Heart right ventricle (tissue), 16 donors: ENCODE measurements at regions not wholly inside any gene's neighbourhood (a gene's known extent, or its start where the extent isn't known, plus 50 kb on each side); places are given as distances from the start of the nearest gene placed in this dataset.

Source experiments
- ATAC-seq, 8 donors: fragments of 200-7000 bp; cut with Tn5 transposase; one replicate each; pipeline ENCODE4 v1.9.1; 2020; ENCODE audit warnings: mild to moderate bottlenecking in 8 of 8, moderate library complexity in 8 of 8, moderate number of reproducible peaks in 1 of 8
- DNase-seq, 2 donors: peaks; one replicate each; pipeline ENCODE4 v3.0.0-alpha.2; 2020
- H3K27ac ChIP-seq, 10 donors: fragments of 200-600 bp; sonication (generic) in 2 of 10; one replicate each; pipeline versions ENCODE4 v1.5.0 to v1.8.0; 2020 to 2022; ENCODE audit warnings: mild to moderate bottlenecking in 3 of 10
- H3K27me3 ChIP-seq, 7 donors: fragments of 200-600 bp; one replicate each; pipeline ENCODE4 v1.8.0; 2021 to 2022; ENCODE audit warnings: mild to moderate bottlenecking in 2 of 7
- H3K36me3 ChIP-seq, 9 donors: fragments of 200-600 bp; sonication (generic) in 1 of 9; one replicate each; pipeline versions ENCODE4 v1.5.0 to v1.8.0; 2020 to 2022; ENCODE audit warnings: mild to moderate bottlenecking in 2 of 9
- H3K4me1 ChIP-seq, 9 donors: fragments of 200-600 bp; sonication (generic) in 1 of 9; one replicate each; pipeline versions ENCODE4 v1.5.0 to v1.8.0; 2020 to 2022; ENCODE audit warnings: mild to moderate bottlenecking in 4 of 9
- H3K4me3 ChIP-seq, 10 donors: fragments of 200-600 bp; sonication (generic) in 2 of 10; one replicate each; pipeline versions ENCODE4 v1.5.0 to v1.8.0; 2020 to 2022; ENCODE audit warnings: mild to moderate bottlenecking in 7 of 10, moderate library complexity in 2 of 10
- H3K9me3 ChIP-seq, 11 donors: fragments of 200-600 bp in 10 of 11; sonication (generic) in 2 of 11; one replicate each; pipeline versions ENCODE4 v1.5.0 to v1.8.0; 2013 to 2022; ENCODE audit warnings: mild to moderate bottlenecking in 2 of 11, control low read depth in 1 of 11, moderate library complexity in 1 of 11
- WGBS, 2 donors: extraction: QIAGEN DNeasy Blood & Tissue Kit; methylation state at CpG; one replicate each; pipeline ENCODE4 v1.1.7; 2013; ENCODE audit warnings: inconsistent platforms in 1 of 2; 5-methylcytosine and 5-hydroxymethylcytosine counted together
- intact Hi-C, 10 donors: fragments of 100-400 bp; cut with DNase I; formaldehyde crosslinking; loops; one replicate each; pipeline versions ENCODE4 v1.11.1 to v1.14.2; 2022
- TF ChIP-seq, protein P1 (sequence below), 9 donors: fragments of 200-600 bp; sonication (generic) in 2 of 9; IDR thresholded peaks; one replicate each; pipeline versions ENCODE4 v1.5.0 to v1.8.0; 2021 to 2022; ENCODE audit warnings: antibody characterized with exemption in 9 of 9, mild to moderate bottlenecking in 5 of 9, moderate library complexity in 1 of 9
- donor health status: Arrhythmogenic right ventricular cardiomyopathy.
- donor health status: ischemic (EF 13 %, LVEDD 7.1; RV severe dilation, severe dysfunction).
- donor health status: healthy with polysubstance abuse.
- donor health status: DM: no; HTN: yes; CAD: no.
- donor health status: DM: no; HTN: no; CAD: no.
- donor health status: ischemic (EF 25% LVEDD 6.9; RV normal size, moderate dysfunction).
- donor health status: ischemic (EF 25% LVEDD 5.7; RV mildly dilated, moderate dysfunction).
- donor health status: healthy.
- donor health status: DM: yes; HTN: yes; CAD: no.
- donor health status: Ischemic cardiomyopathy.
- donor health status: ischemic (EF 35%, LVEDD 5.7; RV mildly dilated, moderate dysfunction).
- donor health status: nonischemic (EF 11% LVEDD 7.7; RV severe dilation, severe dysfunction).
- donor health status: DM: yes; HTN: yes; CAD: no.
- donor health status: PGD.
- donor health status: ischemic (EF 29% LVEDD 5.4; RV normal size, mild dysfunction).
- donor health status: nonischemic (EF 23%, LVEDD 6.1; RV moderate dilation, normal function).

GRCh38 chr6:105932440-105932839 is 153.7 kb upstream of the PRDM1 start:
- intact Hi-C loops: no loop called here
- no peak for DNase-seq
- no peaks in the 10 kb centered on the region for H3K27me3 ChIP-seq

GRCh38 chr6:105929626-105930025 is 156.5 kb upstream of the PRDM1 start:
- no peaks in the 10 kb centered on the region for H3K36me3 ChIP-seq
- H3K4me3 ChIP-seq: no peak overlapping the region
- TF ChIP-seq, protein P1, sequence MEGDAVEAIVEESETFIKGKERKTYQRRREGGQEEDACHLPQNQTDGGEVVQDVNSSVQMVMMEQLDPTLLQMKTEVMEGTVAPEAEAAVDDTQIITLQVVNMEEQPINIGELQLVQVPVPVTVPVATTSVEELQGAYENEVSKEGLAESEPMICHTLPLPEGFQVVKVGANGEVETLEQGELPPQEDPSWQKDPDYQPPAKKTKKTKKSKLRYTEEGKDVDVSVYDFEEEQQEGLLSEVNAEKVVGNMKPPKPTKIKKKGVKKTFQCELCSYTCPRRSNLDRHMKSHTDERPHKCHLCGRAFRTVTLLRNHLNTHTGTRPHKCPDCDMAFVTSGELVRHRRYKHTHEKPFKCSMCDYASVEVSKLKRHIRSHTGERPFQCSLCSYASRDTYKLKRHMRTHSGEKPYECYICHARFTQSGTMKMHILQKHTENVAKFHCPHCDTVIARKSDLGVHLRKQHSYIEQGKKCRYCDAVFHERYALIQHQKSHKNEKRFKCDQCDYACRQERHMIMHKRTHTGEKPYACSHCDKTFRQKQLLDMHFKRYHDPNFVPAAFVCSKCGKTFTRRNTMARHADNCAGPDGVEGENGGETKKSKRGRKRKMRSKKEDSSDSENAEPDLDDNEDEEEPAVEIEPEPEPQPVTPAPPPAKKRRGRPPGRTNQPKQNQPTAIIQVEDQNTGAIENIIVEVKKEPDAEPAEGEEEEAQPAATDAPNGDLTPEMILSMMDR (IDR thresholded peaks at IDR 0.05): no peak
- intact Hi-C loops: no loop called here
- no peaks in the 10 kb centered on the region for H3K9me3 ChIP-seq
- 55 to 82% methylated on average over 1 of the region's 1 CpG for WGBS, 2 donors
- ATAC-seq (no peak), DNase-seq (no peak)
- no peak overlapping the region for H3K27ac ChIP-seq
- H3K27me3 ChIP-seq: no peaks in the 10 kb centered on the region
- H3K4me1 ChIP-seq: peaks cover 0 to 6% (median 0%) of the 10 kb centered on the region in 9 donors

More at GRCh38 chr6:105932440-105932839, 153.7 kb upstream of the PRDM1 start:
- no peaks in the 10 kb centered on the region for H3K36me3 ChIP-seq
- H3K27ac ChIP-seq: no peak overlapping the region
- peaks cover 0 to 6% (median 0%) of the 10 kb centered on the region in 9 donors for H3K4me1 ChIP-seq
- TF ChIP-seq, protein P1 (IDR thresholded peaks at IDR 0.05): no peak
- 77 to 81% methylated on average over 2 of the region's 2 CpGs for WGBS, 2 donors
- H3K9me3 ChIP-seq: no peaks in the 10 kb centered on the region
- no peak for ATAC-seq
- H3K4me3 ChIP-seq: no peak overlapping the region

DNA sequence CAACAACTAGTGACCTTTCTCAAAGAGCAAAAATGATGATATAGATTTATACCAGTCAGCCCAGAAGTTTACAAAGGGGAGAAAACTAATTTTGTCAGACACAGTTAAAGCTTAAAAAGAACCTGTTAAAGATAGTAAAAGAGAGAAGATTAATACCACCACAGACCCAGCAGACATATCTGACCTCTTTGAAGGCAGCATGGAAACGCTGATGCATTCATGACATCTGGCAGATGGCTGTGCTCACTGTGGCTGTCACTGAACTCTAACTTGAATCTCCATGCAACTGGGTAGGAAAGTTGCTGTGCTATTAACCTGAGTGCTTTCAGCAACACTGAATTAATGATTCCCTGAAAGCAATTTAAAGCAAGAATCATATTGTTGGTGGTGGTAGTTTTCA is 159.8 kb upstream of the PRDM1 start:
- ATAC-seq (no peak), DNase-seq (no peak)
- intact Hi-C loops: no loop called here
- WGBS, 2 donors: 38 to 53% methylated on average over 1 of the region's 1 CpG
- Histone ChIP-seq H3K36me3 (no peaks in the 10 kb centered on the region), H3K27me3 (no peaks in the 10 kb centered on the region), H3K4me1 (no peaks in the 10 kb centered on the region), H3K27ac (no peak overlapping the region), H3K4me3 (no peak overlapping the region), H3K9me3 (no peaks in the 10 kb centered on the region)
- TF ChIP-seq, protein P1 (IDR thresholded peaks at IDR 0.05): no peak

DNA sequence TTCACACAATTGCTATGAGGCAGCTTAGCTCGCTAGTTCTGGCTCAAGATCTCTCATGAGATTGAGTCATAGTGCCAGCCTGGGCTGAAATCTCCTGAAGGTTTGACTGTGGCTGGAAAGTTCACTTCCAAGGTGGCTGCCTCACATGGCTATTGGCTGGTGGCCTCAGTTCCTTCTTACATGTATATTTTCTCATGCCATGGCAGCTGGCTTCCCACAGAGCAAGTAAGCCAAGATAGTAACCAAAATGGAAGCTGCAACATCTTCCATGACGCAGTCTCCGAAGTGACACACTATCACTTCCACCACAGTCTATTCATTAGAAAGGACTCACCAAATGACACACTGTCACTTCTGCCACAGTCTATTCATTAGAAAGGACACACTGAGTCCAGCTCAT is 160.4 kb upstream of the PRDM1 start:
- 96% methylated on average over 3 of the region's 3 CpGs for whole genome bisulfite sequencing, 2 donors
- H3K36me3 ChIP-seq: no peaks in the 10 kb centered on the region
- H3K27ac ChIP-seq: no peak overlapping the region
- H3K4me3 ChIP-seq: no peak overlapping the region
- H3K9me3 ChIP-seq: no peaks in the 10 kb centered on the region
- TF ChIP-seq, protein P1 (IDR thresholded peaks at IDR 0.05): no peak
- no peaks in the 10 kb centered on the region for H3K27me3 ChIP-seq
- no peak for ATAC-seq
- intact Hi-C loops: no loop called here
- DNase-seq: no peak
- no peaks in the 10 kb centered on the region for H3K4me1 ChIP-seq
